Loucy (cell line): ENCODE measurements at regions not wholly inside any gene's neighbourhood (a gene's known extent, or its start where the extent isn't known, plus 50 kb on each side); places are given as distances from the start of the nearest gene placed in this dataset.

Experiments
- H2AFZ ChIP-seq: fragments of 200-600 bp; sonication (generic); 2 replicates; pipeline ENCODE4 v1.6.0; 2016; ENCODE audit warnings: antibody characterized with exemption, mild to moderate bottlenecking, low read length, moderate library complexity
- H3F3A ChIP-seq: fragments of 200-600 bp; 2 replicates; pipeline ENCODE4 v1.6.0; 2016; ENCODE audit warnings: antibody characterized with exemption, low read depth, mild to moderate bottlenecking
- H3K27me3 ChIP-seq: fragments of 200-600 bp; sonication (generic); 2 replicates; pipeline ENCODE4 v1.6.1; 2014; ENCODE audit warnings: low read length, mild to moderate bottlenecking; ENCODE audit not compliant: insufficient read depth, poor library complexity, severe bottlenecking
- H3K36me3 ChIP-seq: fragments of 200-600 bp; sonication (generic); 2 replicates; pipeline ENCODE4 v1.6.1; 2016; ENCODE audit warnings: low read length; ENCODE audit not compliant: insufficient read depth
- H3K4me1 ChIP-seq: fragments of 200-600 bp; sonication (generic); 2 replicates; pipeline ENCODE4 v1.5.1; 2014; ENCODE audit warnings: low read length, mild to moderate bottlenecking; ENCODE audit not compliant: insufficient read depth, poor library complexity, severe bottlenecking
- H3K4me2 ChIP-seq: fragments of 200-600 bp; sonication (generic); 2 replicates; pipeline ENCODE4 v1.6.0; 2014; ENCODE audit warnings: antibody characterized with exemption, low read length, low read depth, mild to moderate bottlenecking; ENCODE audit not compliant: poor library complexity, severe bottlenecking
- H3K4me3 ChIP-seq: fragments of 200-600 bp; sonication (generic); 2 replicates; pipeline ENCODE4 v1.5.1; 2014; ENCODE audit warnings: low read length, mild to moderate bottlenecking, mixed read lengths; ENCODE audit not compliant: poor library complexity, severe bottlenecking
- H3K79me2 ChIP-seq: fragments of 200-600 bp; sonication (generic); 2 replicates; pipeline ENCODE4 v1.6.1; 2014; ENCODE audit warnings: low read length; ENCODE audit not compliant: insufficient read depth
- H3K9ac ChIP-seq: fragments of 200-600 bp; sonication (generic); 2 replicates; pipeline ENCODE4 v1.6.0; 2014; ENCODE audit warnings: mild to moderate bottlenecking, low read depth, low read length, moderate library complexity; ENCODE audit not compliant: poor library complexity, severe bottlenecking
- H3K9me2 ChIP-seq: fragments of 200-600 bp; sonication (generic); replicated peaks from 2 replicates; pipeline ENCODE4 v1.6.1; 2016; ENCODE audit warnings: low read depth, low read length, mixed read lengths
- H3K9me3 ChIP-seq: fragments of 200-600 bp; sonication (generic); 2 replicates; pipeline ENCODE4 v1.6.1; 2014; ENCODE audit warnings: mild to moderate bottlenecking, antibody characterized with exemption, low read length, low read depth; ENCODE audit not compliant: insufficient read depth
- H4K20me1 ChIP-seq: fragments of 200-600 bp; sonication (generic); 2 replicates; pipeline ENCODE4 v1.6.0; 2014; ENCODE audit warnings: antibody characterized with exemption, low read length, mild to moderate bottlenecking; ENCODE audit not compliant: insufficient read depth, poor library complexity, severe bottlenecking
- CTCF ChIP-seq: fragments of 200-600 bp; sonication (generic); conservative IDR thresholded peaks from 2 replicates; pipeline ENCODE4 v1.5.1; 2014; ENCODE audit warnings: mild to moderate bottlenecking, antibody characterized with exemption, low read length
- EZH2phosphoT487 ChIP-seq: fragments of 200-600 bp; IDR thresholded peaks from 2 replicates; pipeline ENCODE4 v1.6.1; 2018; ENCODE audit warnings: antibody characterized with exemption, mild to moderate bottlenecking, moderate library complexity, borderline replicate concordance

GRCh38 chr14:49196327-49196726, 389.9 kb downstream of the RPS29 start:
- Histone ChIP-seq H2AFZ (peak overlapping the region; percentile 29), H3K4me2 (peak overlapping the region; percentile 44), H3K9me3 (no peaks in the 10 kb centered on the region), H3K36me3 (no peaks in the 10 kb centered on the region), H3K9ac (no peak overlapping the region), H3K4me3 (no peak overlapping the region), H3K27me3 (no peaks in the 10 kb centered on the region), H3F3A (peaks cover 8% of the 10 kb centered on the region; the same call in 1 of the 2 replicates), H4K20me1 (no peaks in the 10 kb centered on the region), H3K4me1 (peaks cover 49% of the 10 kb centered on the region), H3K9me2 (no peaks in the 10 kb centered on the region), H3K79me2 (no peaks in the 10 kb centered on the region)
- TF ChIP-seq EZH2phosphoT487 (no peak), CTCF (no peak)

- Histone ChIP-seq H3K27me3 (no peaks in the 10 kb centered on the region), H3K4me1 (peaks cover 45% of the 10 kb centered on the region), H2AFZ (peak overlapping the region; percentile 78), H3K36me3 (no peaks in the 10 kb centered on the region), H3K9me3 (no peaks in the 10 kb centered on the region), H3K79me2 (no peaks in the 10 kb centered on the region), H3K9ac (peak overlapping the region; percentile 34), H3K9me2 (no peaks in the 10 kb centered on the region), H3F3A (peaks cover 8% of the 10 kb centered on the region; the same call in 1 of the 2 replicates), H3K4me2 (peak overlapping the region; percentile 35), H4K20me1 (no peaks in the 10 kb centered on the region), H3K4me3 (no peak overlapping the region)
- TF ChIP-seq EZH2phosphoT487: no peak
- no peak for TF ChIP-seq CTCF
Measured at GRCh38 chr14:49194067-49194466, 392.1 kb downstream of the RPS29 start.

- Histone ChIP-seq H3K9ac (peak overlapping the region; percentile 34), H3K79me2 (no peaks in the 10 kb centered on the region), H3K36me3 (no peaks in the 10 kb centered on the region), H3F3A (peaks cover 8% of the 10 kb centered on the region; the same call in 1 of the 2 replicates), H3K9me3 (no peaks in the 10 kb centered on the region), H3K4me1 (peaks cover 45% of the 10 kb centered on the region), H4K20me1 (no peaks in the 10 kb centered on the region), H3K4me2 (peak overlapping the region; percentile 35), H2AFZ (peak overlapping the region; percentile 78), H3K27me3 (no peaks in the 10 kb centered on the region), H3K9me2 (no peaks in the 10 kb centered on the region), H3K4me3 (no peak overlapping the region)
- TF ChIP-seq EZH2phosphoT487 (no peak), CTCF (no peak)
Measured at GRCh38 chr14:49193332-49194065, 392.7 kb downstream of the RPS29 start.
